HG03354 (cell line): ENCODE measurements at regions not wholly inside any gene's neighbourhood (a gene's known extent, or its start where the extent isn't known, plus 50 kb on each side); places are given as distances from the start of the nearest gene placed in this dataset.

ENCODE experiments used
- ATAC-seq: cut with Tn5 transposase; IDR thresholded peaks from one replicate; pipeline ENCODE4 v1.9.1; 2021; ENCODE audit warnings: mild to moderate bottlenecking; ENCODE audit not compliant: unreplicated experiment, poor library complexity, severe bottlenecking

DNA sequence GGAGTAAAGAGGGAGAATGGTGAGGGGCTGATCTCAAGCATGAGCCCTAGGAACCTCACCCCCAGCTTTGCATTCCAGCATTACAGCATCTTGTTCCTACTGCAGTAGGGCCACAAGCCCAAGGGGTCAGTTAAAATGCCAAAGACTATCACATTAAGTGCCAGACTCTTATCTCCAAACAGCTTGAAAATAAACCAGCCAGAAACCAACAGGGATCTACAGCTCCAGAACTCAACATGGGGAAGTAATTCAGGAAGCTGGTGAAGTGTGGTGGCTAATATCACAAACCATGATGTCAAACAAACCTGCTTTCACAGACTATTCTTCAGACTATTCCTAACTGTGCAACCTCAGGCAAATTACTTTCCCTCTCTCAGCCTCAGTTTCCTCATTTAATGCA, 278.3 kb downstream of the TNS1 start:
- no peak for ATAC-seq

DNA sequence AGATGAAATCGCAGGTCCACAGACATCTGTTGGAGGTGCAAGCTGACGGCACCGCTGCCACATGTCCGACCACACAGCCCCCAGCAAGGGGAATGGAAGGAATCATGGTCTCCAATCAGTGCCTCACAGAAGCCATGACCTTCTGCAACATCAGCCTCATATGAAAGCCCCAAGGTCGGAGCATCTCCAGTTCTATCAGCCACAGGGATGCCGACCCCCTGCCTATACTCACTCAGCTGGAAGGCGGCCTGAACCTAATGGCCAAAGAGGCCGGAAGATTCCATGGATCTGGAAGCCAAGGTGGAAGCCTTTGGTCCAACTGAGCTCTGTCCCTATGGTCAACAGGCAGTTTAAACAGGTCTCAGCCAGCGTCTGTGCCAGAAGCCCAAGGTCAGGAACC, 278.8 kb downstream of the TNS1 start:
- no peak for ATAC-seq

DNA sequence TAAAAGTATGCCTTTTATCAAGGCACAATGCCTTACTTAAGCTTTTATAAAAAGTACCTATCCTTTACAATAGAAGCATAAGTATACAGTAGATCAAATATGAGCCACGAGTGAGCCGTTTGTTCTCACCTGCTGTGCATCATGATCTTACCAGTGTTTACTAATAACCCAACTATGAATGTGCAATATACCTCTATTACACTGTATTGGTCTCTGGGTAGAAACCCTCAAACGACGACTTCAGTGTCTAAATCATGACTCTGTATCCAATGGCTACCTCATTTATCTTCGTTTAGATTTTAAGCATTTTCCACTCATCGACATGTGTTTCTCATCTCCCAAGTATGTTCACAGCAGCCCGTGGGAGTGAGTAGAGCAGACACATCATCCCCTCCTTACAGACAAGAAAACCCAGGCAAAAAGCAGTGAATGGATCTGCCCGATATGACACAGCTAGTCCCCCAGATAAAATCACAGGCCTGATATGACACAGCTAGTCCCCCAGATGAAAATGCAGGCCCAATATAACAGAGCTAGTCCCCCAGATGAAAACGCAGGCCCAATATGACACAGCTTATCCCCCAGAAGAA, 279.8 kb downstream of the TNS1 start:
- no peak for ATAC-seq

DNA sequence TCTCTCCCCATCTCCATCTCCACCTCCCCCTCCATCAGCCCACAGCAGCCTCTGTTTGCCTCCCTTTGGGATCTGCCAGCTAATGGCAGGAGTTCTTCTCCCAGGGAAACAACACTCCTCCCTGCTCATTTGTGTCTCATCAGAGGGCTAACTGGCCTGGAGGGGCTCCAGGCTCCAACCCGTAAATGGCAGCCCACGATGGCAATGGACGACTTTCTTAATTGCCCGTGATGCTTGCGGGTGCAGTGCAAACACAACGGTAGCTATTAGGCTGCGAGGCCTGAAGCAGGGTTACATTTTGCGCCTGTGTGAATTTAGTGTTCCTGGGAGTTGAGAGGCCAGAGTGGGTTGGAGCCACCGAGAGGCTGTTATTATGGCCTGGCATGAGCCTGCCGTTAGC, 285.1 kb downstream of the TNS1 start:
- ATAC-seq: no peak

DNA sequence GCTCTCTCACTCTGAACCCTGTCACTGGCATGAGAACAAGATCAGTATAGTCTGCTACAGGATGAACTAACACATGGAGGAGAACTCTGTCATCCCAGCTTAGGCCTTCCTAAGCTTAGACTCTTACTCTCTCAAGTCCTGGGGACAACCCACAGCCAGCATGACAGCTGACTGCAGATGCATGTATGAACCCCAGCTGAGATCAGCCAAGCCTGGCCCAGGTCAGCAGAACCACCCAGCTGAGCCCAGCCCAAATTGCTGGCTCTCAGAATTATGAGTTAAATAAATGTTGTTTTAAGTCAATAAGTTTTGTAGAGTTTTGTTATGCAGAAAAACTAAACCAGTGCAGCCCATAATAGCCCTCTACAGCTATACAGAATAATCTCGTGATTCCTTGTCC, 287.3 kb downstream of the TNS1 start:
- ATAC-seq: no peak

DNA sequence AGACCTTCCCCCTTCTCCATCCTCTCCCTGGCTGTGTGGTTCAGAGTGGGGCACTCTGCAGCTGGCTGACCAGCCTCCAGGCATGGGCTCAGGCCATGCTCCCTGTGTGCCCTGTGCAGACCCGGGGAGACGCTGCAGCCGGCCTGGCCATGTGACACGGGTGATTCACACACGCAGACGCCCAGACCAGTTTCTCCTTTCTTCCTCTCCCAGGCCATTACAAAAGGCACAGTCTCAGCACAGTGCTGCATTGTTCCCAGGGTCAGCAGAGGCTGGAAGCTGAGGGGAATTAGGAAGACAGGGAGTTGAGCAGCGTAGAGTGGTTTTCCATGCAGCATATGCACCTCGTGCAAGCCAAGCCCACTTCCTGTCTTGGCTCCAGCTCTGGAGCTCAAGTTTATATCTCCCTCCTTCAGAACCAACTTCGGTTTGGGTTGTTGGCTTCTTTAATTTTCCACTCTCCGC, 288.5 kb downstream of the TNS1 start:
- ATAC-seq: no peak

DNA sequence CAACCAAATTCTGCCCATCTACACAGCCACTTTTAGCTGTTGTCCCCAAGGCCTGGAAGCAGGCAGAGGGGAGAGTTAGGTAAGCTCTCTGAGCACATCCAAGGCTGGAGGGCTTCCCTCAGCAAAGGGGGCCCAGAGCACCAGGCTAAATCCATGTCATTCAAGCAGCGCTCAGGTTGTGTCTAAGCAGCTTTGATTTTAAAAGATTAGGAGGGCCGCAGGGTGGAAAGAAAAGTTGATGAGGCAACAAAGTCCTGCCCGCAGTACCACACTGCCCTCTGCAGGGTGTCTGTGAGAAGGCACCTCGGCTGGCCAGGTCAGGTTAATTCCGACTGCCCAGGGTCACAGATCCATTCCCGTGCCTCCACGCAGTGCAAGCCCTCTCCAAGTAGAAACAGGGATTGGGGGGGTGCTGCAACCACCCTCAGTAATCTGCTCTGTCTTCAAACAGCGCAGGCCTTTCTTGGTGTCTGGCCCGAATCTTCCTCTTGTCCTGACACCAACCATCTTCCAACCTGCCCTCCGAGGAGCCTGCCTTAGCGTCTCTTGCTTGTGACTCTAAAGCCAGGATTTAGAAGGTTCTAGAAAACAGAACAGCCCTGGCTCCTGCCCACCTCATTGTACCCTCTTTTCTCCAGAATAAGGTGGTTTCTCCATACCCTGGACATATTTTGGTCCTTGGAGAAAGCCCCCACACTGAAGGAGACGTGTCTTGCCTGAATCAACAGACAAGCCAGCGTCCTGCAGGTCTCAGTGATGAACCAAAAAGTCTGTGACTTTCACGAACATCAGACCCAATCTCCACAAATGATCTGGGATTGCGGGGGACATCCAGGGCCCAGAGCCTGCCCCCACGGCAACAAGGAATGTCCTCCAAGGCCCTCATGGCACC, 289.2 kb downstream of the TNS1 start:
- no peak for ATAC-seq

DNA sequence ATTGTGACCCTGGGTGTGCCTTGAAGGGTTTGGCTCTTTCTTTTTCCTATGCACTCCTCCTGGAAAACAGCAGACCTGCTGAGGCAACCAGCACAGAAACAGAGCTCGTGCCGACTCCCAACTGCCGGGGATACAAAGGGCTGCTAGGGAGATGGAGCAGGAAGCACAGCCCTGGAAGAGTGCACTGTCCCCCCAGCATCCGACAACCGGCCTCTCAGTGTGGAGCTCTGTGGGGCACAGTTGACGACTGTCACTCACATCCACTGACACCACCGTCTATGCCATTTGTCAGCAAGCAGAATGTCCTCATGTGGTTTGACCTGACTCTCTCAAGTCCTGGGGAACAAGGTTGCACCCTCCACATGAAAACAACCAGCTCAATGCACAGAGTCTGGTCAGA, 290.4 kb downstream of the TNS1 start:
- no peak for ATAC-seq

DNA sequence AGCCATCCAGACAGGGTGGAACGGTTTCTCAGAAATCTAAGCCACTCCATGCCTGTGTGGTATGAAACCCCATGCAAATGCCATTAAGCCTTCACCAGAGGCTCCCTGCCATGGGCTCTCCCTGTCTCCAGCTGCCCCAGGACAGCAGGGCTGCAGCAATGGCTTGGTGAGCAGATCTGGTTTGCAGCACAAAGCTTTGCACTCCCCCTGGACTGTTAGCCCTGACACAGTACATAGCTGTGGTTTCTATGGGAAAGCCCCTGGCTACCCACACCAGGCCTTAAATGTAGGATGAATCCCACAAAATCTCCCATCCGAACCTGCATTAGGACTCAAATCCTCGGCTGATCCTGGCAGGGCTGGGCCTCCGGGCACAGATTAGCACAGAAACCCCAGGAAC, 291.6 kb downstream of the TNS1 start:
- ATAC-seq: no peak

DNA sequence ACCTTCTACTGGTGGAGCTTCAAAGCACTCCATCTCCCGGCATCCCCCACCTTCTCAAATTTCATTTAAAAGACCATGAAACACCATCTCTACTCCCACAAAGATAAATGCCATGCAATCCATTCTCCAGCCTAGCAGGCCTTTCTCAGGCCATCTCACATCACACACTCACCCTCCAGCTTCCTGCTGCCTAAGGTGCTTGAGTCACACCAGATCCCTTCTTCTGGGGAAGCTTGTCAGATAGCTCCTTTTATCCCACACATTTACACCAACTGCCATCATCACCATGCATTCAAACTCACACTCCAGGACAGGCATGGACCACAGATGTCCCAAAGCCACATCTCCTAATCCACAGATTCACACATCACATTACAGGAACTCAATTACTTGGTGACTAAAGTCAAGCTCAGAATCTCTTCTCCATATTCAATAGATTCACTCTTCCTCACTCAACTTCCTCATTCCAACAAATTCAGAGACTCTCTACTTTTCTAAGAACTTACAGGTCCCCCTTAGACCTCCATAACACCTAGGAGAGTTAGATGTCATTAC, 292.5 kb downstream of the TNS1 start:
- ATAC-seq: no peak

DNA sequence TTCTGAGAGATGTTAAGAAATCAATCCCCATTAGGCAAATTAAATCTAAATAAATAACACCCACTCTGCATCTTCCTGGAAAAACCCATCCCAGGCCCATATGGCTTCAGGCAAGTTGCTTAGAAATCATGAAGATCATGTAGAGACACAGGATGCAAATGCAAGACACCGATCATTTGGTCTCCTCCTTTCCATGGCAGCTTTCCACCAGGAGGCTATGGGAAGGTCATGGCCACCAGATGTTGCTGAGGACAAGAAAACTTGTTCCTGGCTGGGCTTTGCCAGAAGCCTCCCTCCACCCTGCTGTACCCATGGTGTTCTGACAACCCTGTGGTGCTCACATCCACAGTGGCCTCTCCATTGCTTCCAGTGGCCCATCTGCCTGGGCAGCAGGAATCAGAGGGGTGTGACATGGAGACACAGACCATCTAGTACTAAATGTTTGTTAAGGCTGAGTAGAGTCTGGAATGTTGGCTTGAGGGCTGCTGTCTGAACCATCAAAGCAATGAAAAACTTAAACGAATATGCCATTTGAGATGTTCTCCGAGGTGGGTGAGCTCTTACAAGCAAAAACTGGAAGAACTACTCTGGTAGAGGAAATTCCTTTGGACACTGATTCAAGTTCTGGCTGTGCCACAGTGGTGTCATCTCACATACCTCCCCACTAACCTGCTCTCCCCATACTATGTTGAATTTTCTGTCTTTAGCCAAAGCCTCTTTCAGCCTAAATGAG, 293.2 kb downstream of the TNS1 start:
- no peak for ATAC-seq

DNA sequence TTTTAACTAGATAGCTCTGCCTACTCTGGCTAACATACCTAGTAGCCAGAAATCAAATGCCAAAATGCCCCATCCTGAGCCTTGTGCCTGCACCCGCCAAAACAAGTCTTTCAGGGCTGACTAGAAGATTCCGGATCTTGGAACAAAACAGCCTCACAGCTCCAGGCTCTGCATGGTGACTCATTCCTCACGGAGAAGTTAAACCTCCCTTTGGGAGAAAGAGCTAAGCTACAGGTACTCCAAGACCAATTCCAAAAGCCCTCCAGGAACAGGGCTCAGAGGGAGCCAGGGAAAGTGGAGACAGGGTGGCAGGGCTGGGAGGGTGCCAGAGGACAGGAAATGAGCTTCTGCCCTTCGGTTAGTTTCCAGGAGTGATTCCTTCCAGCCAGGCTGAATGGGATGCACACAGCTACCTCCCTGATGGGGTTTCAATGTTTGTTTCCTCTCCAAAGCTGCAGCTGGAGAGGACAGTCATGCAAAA, 295.6 kb downstream of the TNS1 start:
- ATAC-seq: no peak

DNA sequence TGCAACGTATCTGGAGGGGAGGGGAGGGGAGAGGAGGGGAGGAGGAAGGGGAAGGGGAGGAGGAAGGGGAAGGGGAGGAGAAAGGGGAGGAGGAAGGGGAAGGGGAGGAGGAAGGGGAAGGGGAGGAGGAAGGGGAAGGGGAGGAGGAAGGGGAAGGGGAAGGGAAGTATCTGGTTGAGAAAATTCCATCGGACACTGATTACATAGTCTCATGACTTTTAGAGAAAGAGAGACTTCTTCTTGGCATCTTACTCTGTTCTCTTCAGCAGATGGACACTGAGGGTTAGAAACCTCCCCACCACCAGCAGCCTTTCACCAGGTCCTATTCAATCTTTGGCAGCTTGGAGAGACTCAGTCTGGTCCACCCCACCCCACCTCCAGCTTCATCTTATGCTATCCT, 296.3 kb downstream of the TNS1 start:
- no peak for ATAC-seq

DNA sequence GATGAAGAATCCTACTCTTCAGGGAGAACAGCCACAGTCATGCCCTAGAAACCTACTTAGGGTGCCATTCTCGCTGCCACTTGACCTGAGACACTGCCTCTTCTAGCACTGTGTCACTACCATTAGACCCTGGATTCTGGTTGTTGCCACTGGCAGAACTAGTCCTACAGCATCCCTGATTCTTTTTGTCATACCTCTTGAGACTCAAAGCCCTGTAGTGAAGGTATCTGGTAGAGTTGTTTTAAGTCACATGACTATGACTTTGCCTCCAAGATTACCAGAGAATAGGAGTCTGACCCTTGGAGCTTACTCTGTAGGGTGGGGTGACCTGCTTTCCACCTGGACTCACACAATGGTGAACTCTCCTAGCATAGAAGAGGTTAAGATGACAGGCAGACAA, 296.7 kb downstream of the TNS1 start:
- no peak for ATAC-seq

DNA sequence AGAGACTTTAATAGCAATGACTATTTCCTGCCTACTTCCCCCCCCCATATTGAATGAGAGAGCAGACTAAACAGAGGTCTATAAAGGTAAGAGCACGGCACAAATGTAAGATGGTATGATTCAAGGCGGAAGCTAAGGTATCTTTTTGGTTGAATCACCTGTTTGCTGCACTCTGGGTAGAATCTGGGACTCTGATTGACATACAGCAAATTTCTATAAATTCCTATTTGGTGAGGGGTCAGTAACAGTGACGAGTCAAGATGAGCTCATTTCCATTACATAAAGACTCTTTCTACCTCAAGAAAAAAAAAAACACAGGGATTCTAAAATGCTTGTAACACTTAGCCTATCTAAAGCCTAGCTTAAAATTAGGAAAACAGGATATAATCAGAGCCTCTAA, 297.3 kb downstream of the TNS1 start:
- ATAC-seq: no peak

DNA sequence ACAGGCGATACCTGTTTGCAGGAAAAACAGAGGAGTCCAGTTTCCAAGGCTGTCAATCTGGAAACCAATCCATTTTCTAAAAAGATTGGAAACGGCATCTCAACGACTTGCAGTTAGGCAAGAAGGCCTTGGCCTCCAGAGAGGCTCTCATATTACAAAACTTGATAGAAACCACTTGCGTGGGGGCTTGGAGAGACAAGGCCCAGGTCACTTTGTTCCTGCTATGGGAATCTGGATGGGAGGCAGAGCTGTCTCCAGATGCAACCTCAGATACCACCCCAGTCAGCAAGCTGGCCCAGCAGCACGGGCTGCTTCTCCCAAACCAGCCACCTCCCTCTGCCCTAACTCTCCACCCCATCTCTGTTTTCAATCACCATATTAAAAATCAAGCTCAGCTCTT, 298.8 kb downstream of the TNS1 start:
- no peak for ATAC-seq

DNA sequence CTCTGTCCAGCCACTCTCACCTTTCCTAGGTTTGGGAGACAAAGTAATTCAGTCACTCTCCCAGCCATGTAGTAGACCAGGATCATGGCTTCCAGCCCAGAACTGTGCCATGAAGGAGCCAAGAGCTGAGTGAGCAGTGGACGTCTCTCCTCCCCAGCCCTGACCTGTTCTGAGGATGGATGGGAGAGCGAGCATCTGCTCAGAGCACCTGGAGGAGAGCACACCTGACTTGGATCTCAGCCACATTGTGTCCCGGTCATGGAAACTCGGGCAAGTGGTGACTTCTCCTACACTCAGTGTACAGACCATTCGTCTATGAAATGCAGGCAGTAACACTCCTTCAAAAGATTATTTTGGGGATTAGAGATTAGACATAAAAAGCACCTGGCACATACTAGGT, 299.7 kb downstream of the TNS1 start:
- no peak for ATAC-seq

DNA sequence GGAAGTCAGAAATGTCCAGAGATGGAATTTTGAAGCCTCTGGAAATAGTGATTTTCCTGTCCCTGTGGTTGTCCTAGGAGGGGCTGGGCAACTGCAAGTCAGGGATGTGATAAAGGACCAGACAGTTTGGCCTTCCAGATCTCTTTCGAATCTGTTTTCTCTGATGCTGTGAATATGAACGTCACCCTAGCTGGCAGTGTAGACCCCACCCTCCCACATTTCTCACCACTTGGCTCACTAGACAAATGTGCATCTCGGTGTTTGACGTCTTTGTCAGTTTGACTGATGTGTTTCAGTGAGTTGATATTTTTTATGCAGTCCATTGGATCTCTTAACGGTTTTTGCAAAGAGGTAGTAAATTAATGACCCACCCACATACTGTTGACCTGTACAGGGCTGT, 301.2 kb downstream of the TNS1 start:
- ATAC-seq: no peak

DNA sequence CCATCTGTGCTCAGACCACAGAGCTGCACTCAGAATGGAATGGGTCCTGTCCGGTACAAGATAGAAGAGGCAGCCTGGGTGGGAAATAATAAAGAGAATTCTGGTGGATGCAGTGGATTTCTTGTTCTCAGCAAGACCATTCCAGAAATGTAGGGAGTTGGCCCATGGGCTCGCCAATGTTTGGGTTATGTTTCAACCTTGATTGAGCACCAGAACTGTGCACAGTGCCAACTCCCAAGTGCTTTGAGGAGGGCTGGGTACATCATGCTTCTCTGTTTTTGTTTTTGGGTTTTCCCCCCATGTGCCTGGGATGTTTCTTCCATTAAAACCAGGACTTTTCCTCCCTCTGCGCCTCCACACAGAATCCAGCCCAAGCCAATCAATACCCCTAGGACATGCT, 304.1 kb downstream of the TNS1 start:
- ATAC-seq: no peak

DNA sequence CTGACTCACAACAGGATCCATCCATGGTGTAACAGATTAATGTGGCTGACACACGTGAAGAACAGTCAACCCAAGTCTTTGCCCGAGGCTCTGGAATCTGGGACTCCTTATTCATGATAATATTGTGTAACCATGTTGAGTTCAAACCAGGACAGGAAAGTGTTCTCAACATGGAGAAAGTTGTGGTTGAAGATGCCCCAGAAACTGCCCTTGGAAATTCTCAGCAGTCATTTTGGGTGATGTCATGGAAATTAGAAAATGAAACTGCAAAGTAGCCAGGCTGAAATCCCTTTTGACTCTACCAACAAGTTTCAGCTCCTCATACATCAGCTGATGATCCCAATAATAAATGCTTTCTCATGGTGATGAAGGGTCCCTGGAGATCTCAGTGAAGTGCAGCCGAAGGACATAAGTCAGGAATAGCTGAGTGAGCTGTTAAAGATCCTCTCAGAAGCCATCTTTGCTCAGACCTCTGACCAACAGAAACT, 307.7 kb downstream of the TNS1 start:
- no peak for ATAC-seq
